ENCODE measurements at regions not wholly inside any gene's neighbourhood (a gene's known extent, or its start where the extent isn't known, plus 50 kb on each side); places are given as distances from the start of the nearest gene placed in this dataset.

- no peak overlapping the region for H3K4me3 ChIP-seq (ENCODE audit: extremely low read depth, insufficient read depth, low read length, poor library complexity, severe bottlenecking)
- no peaks in the 10 kb centered on the region for H3K36me3 ChIP-seq (ENCODE audit: control insufficient read depth, insufficient read depth, low read length)
- H3K27ac ChIP-seq (ENCODE audit: low read depth, low read length, severe bottlenecking) = no peak overlapping the region
- H3K9me3 ChIP-seq (ENCODE audit: control insufficient read depth, low read length) = no peaks in the 10 kb centered on the region
- H3K4me1 ChIP-seq (ENCODE audit: control insufficient read depth, insufficient read depth, low read length, poor library complexity, severe bottlenecking) = no peaks in the 10 kb centered on the region
These were observed 398.6 kb upstream of the DDI1 start for GRCh38 chr11:103637831-103638230.

- H3K36me3 ChIP-seq (ENCODE audit: control insufficient read depth, insufficient read depth, low read length) = no peaks in the 10 kb centered on the region
- no peak overlapping the region for H3K4me3 ChIP-seq (ENCODE audit: extremely low read depth, insufficient read depth, low read length, poor library complexity, severe bottlenecking)
- H3K9me3 ChIP-seq (ENCODE audit: control insufficient read depth, low read length) = no peaks in the 10 kb centered on the region
- H3K27ac ChIP-seq (ENCODE audit: low read depth, low read length, severe bottlenecking) = no peak overlapping the region
- no peaks in the 10 kb centered on the region for H3K4me1 ChIP-seq (ENCODE audit: control insufficient read depth, insufficient read depth, low read length, poor library complexity, severe bottlenecking)
- WGBS, 2 experiments (ENCODE audit: insufficient coverage in 2 of 2) = 93 to 95% methylated on average over 13 to 20 of the region's 20 CpGs
These were observed 391.8 kb upstream of the DDI1 start for GRCh38 chr11:103644676-103645075.

DNA sequence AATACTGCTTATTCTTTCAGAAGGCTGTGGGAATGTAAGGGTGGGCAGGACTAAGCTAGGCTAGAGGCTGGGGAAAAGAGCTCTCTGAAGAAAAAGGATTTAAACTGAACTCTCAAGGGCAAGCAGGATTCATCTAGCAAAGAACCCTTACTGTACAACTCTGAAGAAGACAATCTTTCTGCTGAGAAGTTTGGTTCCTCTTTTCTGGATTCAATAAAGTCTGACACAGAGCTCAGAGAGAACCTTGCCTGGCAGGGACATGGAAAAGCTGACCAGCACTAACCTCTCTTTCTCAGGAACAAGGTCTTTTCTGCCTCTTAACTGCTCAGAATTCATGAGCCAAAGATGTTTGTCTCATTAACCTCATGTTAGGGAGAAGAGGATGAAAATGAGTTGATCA lies 388.4 kb upstream of the DDI1 start:
- H3K4me3 ChIP-seq (ENCODE audit: extremely low read depth, insufficient read depth, low read length, poor library complexity, severe bottlenecking) = no peak overlapping the region
- H3K27ac ChIP-seq (ENCODE audit: low read depth, low read length, severe bottlenecking) = no peak overlapping the region
- peaks cover 13% of the 10 kb centered on the region for H3K9me3 ChIP-seq (ENCODE audit: control insufficient read depth, low read length)
- no peaks in the 10 kb centered on the region for H3K4me1 ChIP-seq (ENCODE audit: control insufficient read depth, insufficient read depth, low read length, poor library complexity, severe bottlenecking)
- H3K36me3 ChIP-seq (ENCODE audit: control insufficient read depth, insufficient read depth, low read length) = no peaks in the 10 kb centered on the region

DNA sequence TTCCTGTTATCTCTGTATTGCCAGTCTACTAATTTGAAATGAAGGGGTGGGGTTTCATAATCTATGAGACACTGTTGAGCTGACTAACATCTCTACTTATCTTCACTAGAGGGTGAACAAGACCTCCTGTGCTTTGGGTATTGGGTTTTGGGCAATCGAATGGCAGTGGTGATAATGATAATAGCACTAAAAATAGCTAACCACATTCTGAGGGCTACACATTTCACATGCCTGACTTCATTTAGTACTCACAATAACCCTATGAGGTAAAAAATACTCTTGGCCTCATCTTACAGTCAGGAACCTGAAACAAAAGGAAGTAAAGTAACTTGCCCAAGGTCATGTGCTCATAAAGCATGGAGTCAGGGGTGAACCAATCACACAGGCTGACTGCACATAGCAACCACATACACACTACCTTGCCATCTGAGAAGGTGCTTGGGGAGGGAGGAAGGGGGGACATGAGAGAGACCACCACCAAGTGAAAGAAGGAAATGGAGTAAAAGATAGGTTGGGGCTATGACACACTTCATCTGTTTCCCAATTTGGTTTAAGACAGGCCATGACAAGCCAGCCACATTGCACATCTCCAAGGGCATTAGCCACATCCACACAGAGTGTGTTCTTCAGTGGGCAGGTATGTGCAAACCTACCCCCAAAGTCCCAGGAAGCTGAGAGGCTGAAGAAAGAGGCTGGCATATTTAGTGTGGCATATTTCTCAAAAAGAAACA lies 387.6 kb upstream of the DDI1 start:
- Histone ChIP-seq H3K4me1 (ENCODE audit: control insufficient read depth, insufficient read depth, low read length, poor library complexity, severe bottlenecking) (no peaks in the 10 kb centered on the region), H3K9me3 (ENCODE audit: control insufficient read depth, low read length) (peaks cover 13% of the 10 kb centered on the region), H3K27ac (ENCODE audit: low read depth, low read length, severe bottlenecking) (no peak overlapping the region), H3K4me3 (ENCODE audit: extremely low read depth, insufficient read depth, low read length, poor library complexity, severe bottlenecking) (no peak overlapping the region), H3K36me3 (ENCODE audit: control insufficient read depth, insufficient read depth, low read length) (no peaks in the 10 kb centered on the region)
- WGBS, 2 experiments (ENCODE audit: insufficient coverage in 2 of 2) = no CpG with 5 or more reads among the region's 1 CpG

DNA sequence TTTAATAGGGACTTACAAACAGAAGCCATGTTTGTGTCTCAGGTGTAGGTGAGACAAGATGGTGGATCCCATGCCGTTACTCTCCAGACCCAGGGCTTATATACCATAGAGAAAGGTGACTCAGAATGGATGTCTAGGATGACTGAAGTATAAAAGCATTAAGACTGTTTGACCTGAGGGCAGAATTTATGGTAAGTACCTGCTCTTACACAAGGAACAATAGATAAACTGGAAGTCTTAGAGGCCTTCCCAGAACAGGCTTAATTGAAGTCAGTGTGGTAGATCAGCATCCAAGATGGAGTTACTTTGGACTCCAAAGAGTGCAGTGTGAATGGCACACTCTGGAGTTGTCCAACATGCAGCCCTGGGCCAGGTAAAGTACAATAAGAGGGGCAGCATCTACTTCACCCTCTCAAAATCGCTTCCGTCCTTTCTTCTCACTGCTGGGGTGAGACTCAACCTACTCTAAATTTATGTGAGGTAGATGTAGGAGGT lies 387.0 kb upstream of the DDI1 start:
- H3K27ac ChIP-seq (ENCODE audit: low read depth, low read length, severe bottlenecking) = no peak overlapping the region
- 83 to 100% methylated on average over 1 of the region's 3 CpGs for WGBS, 2 experiments (ENCODE audit: insufficient coverage in 2 of 2)
- H3K4me3 ChIP-seq (ENCODE audit: extremely low read depth, insufficient read depth, low read length, poor library complexity, severe bottlenecking) = no peak overlapping the region
- H3K4me1 ChIP-seq (ENCODE audit: control insufficient read depth, insufficient read depth, low read length, poor library complexity, severe bottlenecking) = no peaks in the 10 kb centered on the region
- H3K9me3 ChIP-seq (ENCODE audit: control insufficient read depth, low read length) = peaks cover 13% of the 10 kb centered on the region
- no peaks in the 10 kb centered on the region for H3K36me3 ChIP-seq (ENCODE audit: control insufficient read depth, insufficient read depth, low read length)

GRCh38 chr11:103650330-103650729 lies 386.1 kb upstream of the DDI1 start:
- Histone ChIP-seq H3K4me1 (ENCODE audit: control insufficient read depth, insufficient read depth, low read length, poor library complexity, severe bottlenecking) (no peaks in the 10 kb centered on the region), H3K36me3 (ENCODE audit: control insufficient read depth, insufficient read depth, low read length) (no peaks in the 10 kb centered on the region), H3K9me3 (ENCODE audit: control insufficient read depth, low read length) (peaks cover 13% of the 10 kb centered on the region), H3K4me3 (ENCODE audit: extremely low read depth, insufficient read depth, low read length, poor library complexity, severe bottlenecking) (no peak overlapping the region), H3K27ac (ENCODE audit: low read depth, low read length, severe bottlenecking) (no peak overlapping the region)
- WGBS, 2 experiments (ENCODE audit: insufficient coverage in 2 of 2) = 100% methylated on average over 1 of the region's 1 CpG

DNA sequence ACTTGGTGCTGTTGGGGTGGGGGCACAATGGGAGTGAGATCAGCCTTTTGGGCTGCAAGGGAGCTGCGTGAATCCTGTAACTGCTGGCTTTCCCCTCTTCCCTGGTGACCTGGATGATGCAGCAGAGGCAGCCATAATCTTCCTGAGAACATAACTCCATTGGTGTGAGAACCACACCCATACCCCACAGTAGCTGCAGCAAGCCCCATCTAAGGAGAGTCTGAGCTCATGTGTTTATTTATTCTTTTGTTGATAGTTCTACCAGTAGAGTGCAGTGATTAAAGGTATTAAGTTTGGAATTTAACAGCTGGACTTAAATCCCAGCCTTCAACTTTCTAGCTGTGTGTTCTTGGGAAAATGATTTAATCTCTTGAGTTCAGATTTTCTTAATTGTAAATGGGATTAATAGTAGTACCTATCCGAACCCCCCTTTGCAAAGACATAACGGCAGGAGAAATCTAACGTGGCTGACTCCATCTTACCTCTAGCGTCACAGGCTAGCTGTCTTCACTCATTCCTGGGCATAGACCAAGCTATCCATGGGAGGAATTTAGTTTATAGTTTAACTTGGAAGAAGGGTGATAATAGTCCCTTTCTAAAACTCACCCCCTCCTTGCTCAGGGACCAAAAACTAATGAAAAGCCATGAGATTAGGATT lies 385.0 kb upstream of the DDI1 start:
- no peaks in the 10 kb centered on the region for H3K4me1 ChIP-seq (ENCODE audit: control insufficient read depth, insufficient read depth, low read length, poor library complexity, severe bottlenecking)
- WGBS, 2 experiments (ENCODE audit: insufficient coverage in 2 of 2) = 80 to 100% methylated on average over 1 to 2 of the region's 5 CpGs
- no peak overlapping the region for H3K4me3 ChIP-seq (ENCODE audit: extremely low read depth, insufficient read depth, low read length, poor library complexity, severe bottlenecking)
- no peaks in the 10 kb centered on the region for H3K36me3 ChIP-seq (ENCODE audit: control insufficient read depth, insufficient read depth, low read length)
- no peak overlapping the region for H3K27ac ChIP-seq (ENCODE audit: low read depth, low read length, severe bottlenecking)
- peaks cover 13% of the 10 kb centered on the region for H3K9me3 ChIP-seq (ENCODE audit: control insufficient read depth, low read length)

GRCh38 chr11:103652013-103652412 lies 384.4 kb upstream of the DDI1 start:
- 100% methylated on average over 1 of the region's 1 CpG; no CpG with 5 or more reads in 1 of the 2 experiments for WGBS, 2 experiments (ENCODE audit: insufficient coverage in 2 of 2)
- Histone ChIP-seq H3K36me3 (ENCODE audit: control insufficient read depth, insufficient read depth, low read length) (no peaks in the 10 kb centered on the region), H3K4me1 (ENCODE audit: control insufficient read depth, insufficient read depth, low read length, poor library complexity, severe bottlenecking) (no peaks in the 10 kb centered on the region)

GRCh38 chr11:103656382-103656781 lies 380.1 kb upstream of the DDI1 start:
- Histone ChIP-seq H3K36me3 (ENCODE audit: control insufficient read depth, insufficient read depth, low read length) (no peaks in the 10 kb centered on the region), H3K9me3 (ENCODE audit: control insufficient read depth, low read length) (peaks cover 8% of the 10 kb centered on the region), H3K4me3 (ENCODE audit: extremely low read depth, insufficient read depth, low read length, poor library complexity, severe bottlenecking) (no peak overlapping the region), H3K4me1 (ENCODE audit: control insufficient read depth, insufficient read depth, low read length, poor library complexity, severe bottlenecking) (no peaks in the 10 kb centered on the region), H3K27ac (ENCODE audit: low read depth, low read length, severe bottlenecking) (no peak overlapping the region)
- 90 to 100% methylated on average over 1 of the region's 3 CpGs for WGBS, 2 experiments (ENCODE audit: insufficient coverage in 2 of 2)

More at GRCh38 chr11:103652013-103652412, 384.4 kb upstream of the DDI1 start:
- Histone ChIP-seq H3K4me3 (ENCODE audit: extremely low read depth, insufficient read depth, low read length, poor library complexity, severe bottlenecking) (no peak overlapping the region), H3K27ac (ENCODE audit: low read depth, low read length, severe bottlenecking) (no peak overlapping the region), H3K9me3 (ENCODE audit: control insufficient read depth, low read length) (peaks cover 13% of the 10 kb centered on the region)

GRCh38 chr11:103659206-103659618 lies 377.2 kb upstream of the DDI1 start:
- Histone ChIP-seq H3K9me3 (ENCODE audit: control insufficient read depth, low read length) (no peaks in the 10 kb centered on the region), H3K27ac (ENCODE audit: low read depth, low read length, severe bottlenecking) (no peak overlapping the region), H3K4me3 (ENCODE audit: extremely low read depth, insufficient read depth, low read length, poor library complexity, severe bottlenecking) (no peak overlapping the region), H3K4me1 (ENCODE audit: control insufficient read depth, insufficient read depth, low read length, poor library complexity, severe bottlenecking) (no peaks in the 10 kb centered on the region), H3K36me3 (ENCODE audit: control insufficient read depth, insufficient read depth, low read length) (no peaks in the 10 kb centered on the region)

DNA sequence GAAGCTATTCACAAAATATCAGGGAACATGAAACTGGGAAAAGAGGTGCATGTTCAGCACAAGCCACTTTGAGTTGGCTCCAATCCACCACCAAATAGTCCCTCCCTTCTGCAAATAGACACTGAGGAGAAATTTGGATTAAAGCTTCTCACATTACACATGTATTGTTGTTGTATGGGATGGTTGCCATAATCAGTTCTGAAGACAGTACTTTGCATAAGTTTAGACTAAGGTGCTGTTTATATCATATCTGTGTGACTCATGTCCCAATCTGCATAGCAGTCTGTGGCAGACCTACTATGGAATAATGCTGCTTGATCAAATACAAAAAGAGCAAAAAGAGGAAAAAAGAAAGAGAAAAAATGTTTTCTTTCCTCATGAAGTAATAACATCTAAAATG lies 376.7 kb upstream of the DDI1 start:
- no peaks in the 10 kb centered on the region for H3K36me3 ChIP-seq (ENCODE audit: control insufficient read depth, insufficient read depth, low read length)
- H3K9me3 ChIP-seq (ENCODE audit: control insufficient read depth, low read length) = no peaks in the 10 kb centered on the region
- no peak overlapping the region for H3K27ac ChIP-seq (ENCODE audit: low read depth, low read length, severe bottlenecking)
- H3K4me1 ChIP-seq (ENCODE audit: control insufficient read depth, insufficient read depth, low read length, poor library complexity, severe bottlenecking) = no peaks in the 10 kb centered on the region
- no peak overlapping the region for H3K4me3 ChIP-seq (ENCODE audit: extremely low read depth, insufficient read depth, low read length, poor library complexity, severe bottlenecking)

Measured in mesodermal cell (in vitro differentiated cells).